K562 (cell line): ENCODE measurements at regions not wholly inside any gene's neighbourhood (a gene's known extent, or its start where the extent isn't known, plus 50 kb on each side); places are given as distances from the start of the nearest gene placed in this dataset.

Experiments
- ATAC-seq: fragments of 200-7000 bp; cut with Tn5 transposase; 3 replicates; pipeline ENCODE4 v1.9.1; 2020; ENCODE audit warnings: moderate library complexity
- BruUV-seq: library from RNA; stranded (reverse); fragments of 400-500 nt; replicated peaks from 2 replicates; lab custom pipeline; 2021; lab: Mats Ljungman, UMichigan
- CTCF ChIA-PET: fragments of 300-600 bp; formaldehyde crosslinking; extraction: SDS; loops from one replicate; lab custom pipeline; 2021; ENCODE audit warnings: low intra/inter-chr PET ratio; lab: Yijun Ruan, JAX
- POLR2A ChIA-PET: fragments of 300-600, 350-650 bp; sonication (Branson Sonifier 250); formaldehyde crosslinking; extraction: SDS; loops from one replicate; lab custom pipeline; 2021; ENCODE audit warnings: antibody characterized with exemption, inconsistent platforms; lab: Yijun Ruan, JAX
- DNase-seq, 4 experiments: peaks; one replicate each; pipeline versions ENCODE4 v3.0.0 to v3.0.0-alpha.2; 2011 to 2018; ENCODE audit warnings: low spot score in 3 of 4, mixed read lengths in 3 of 4; ENCODE audit errors: extremely low read depth in 1 of 4
- FAIRE-seq: peaks from 2 replicates; lab custom pipeline; 2011; peaks lifted over from hg19 to GRCh38; lab: Jason Lieb, UNC
- H2AFZ ChIP-seq: 2 replicates; pipeline ENCODE4 v1.6.0; 2011; ENCODE audit warnings: low read depth, low read length, control low read depth, inconsistent platforms
- H3K27ac ChIP-seq: fragments of 200-600 bp; 3 replicates; pipeline ENCODE4 v1.8.0; 2011; ENCODE audit warnings: low read depth, mild to moderate bottlenecking, control low read depth, inconsistent platforms, low read length, moderate library complexity, mixed read lengths; ENCODE audit errors: extremely low read depth
- H3K27me3 ChIP-seq, 2 experiments: fragments of 300-600 bp in 1 of 2; 2 replicates in 1 of 2; 3 replicates in 1 of 2; pipeline versions ENCODE4 v1.6.0 to v1.8.0; 2011; ENCODE audit warnings: inconsistent platforms in 2 of 2, low read length in 2 of 2, mild to moderate bottlenecking in 1 of 2, mixed read lengths in 1 of 2, moderate library complexity in 1 of 2; ENCODE audit not compliant: control insufficient read depth in 2 of 2, insufficient read depth in 2 of 2
- H3K36me3 ChIP-seq: fragments of 300-600 bp; 3 replicates; pipeline ENCODE4 v1.8.0; 2011; ENCODE audit warnings: mild to moderate bottlenecking, low read length, inconsistent platforms; ENCODE audit not compliant: control insufficient read depth, insufficient read depth
- H3K4me1 ChIP-seq, 2 experiments: fragments of 200-600 bp in 1 of 2; replicated peaks in 1 of 2; 2 replicates in 1 of 2; 3 replicates in 1 of 2; pipeline versions ENCODE4 v1.5.1 to v1.8.0; 2011; ENCODE audit warnings: inconsistent platforms in 2 of 2, low read length in 2 of 2, mild to moderate bottlenecking in 1 of 2, mixed read lengths in 1 of 2, moderate library complexity in 1 of 2; ENCODE audit not compliant: control insufficient read depth in 2 of 2, insufficient read depth in 2 of 2
- H3K4me2 ChIP-seq: 2 replicates; pipeline ENCODE4 v1.6.1; 2011; ENCODE audit warnings: low read length, control low read depth, inconsistent platforms, mixed read lengths; ENCODE audit not compliant: insufficient read depth
- H3K4me3 ChIP-seq: fragments of 200-600 bp; sonication (generic), shearing (Covaris generic); 2 replicates; pipeline ENCODE4 v1.5.1; 2016; ENCODE audit warnings: control low read depth, inconsistent platforms
- H3K79me2 ChIP-seq: fragments of 200-600 bp; 3 replicates; pipeline ENCODE4 v1.8.0; 2011; ENCODE audit warnings: low read length, inconsistent platforms; ENCODE audit not compliant: control insufficient read depth, insufficient read depth
- H3K9ac ChIP-seq, 2 experiments: 2 replicates each; pipeline versions ENCODE4 v1.6.0 to v1.6.1; 2011; ENCODE audit warnings: low read depth in 2 of 2, low read length in 2 of 2, control low read depth in 1 of 2, inconsistent platforms in 1 of 2, mild to moderate bottlenecking in 1 of 2, mixed read lengths in 1 of 2; ENCODE audit not compliant: insufficient read depth in 1 of 2
- H3K9me1 ChIP-seq: one replicate; pipeline ENCODE4 v1.6.0; 2011; ENCODE audit warnings: inconsistent platforms, mild to moderate bottlenecking, low read length, moderate library complexity; ENCODE audit not compliant: control insufficient read depth, insufficient read depth
- H3K9me3 ChIP-seq: replicated peaks from 2 replicates; pipeline ENCODE4 v1.5.1; 2011; ENCODE audit warnings: low read depth, low read length, inconsistent platforms; ENCODE audit not compliant: control insufficient read depth, insufficient read depth
- H4K20me1 ChIP-seq: replicated peaks from 2 replicates; pipeline ENCODE4 v1.6.1; 2011; ENCODE audit warnings: low read length, inconsistent platforms, mixed read lengths; ENCODE audit not compliant: control insufficient read depth, insufficient read depth
- BRD4 ChIP-seq: fragments of 200-600 bp; sonication (generic); IDR thresholded peaks from 2 replicates; pipeline ENCODE4 v1.6.1; 2017; ENCODE audit warnings: inconsistent platforms
- GTF2A2 ChIP-seq: IDR thresholded peaks from 2 replicates; pipeline ENCODE4 v1.6.1; 2016; ENCODE audit warnings: mild to moderate bottlenecking, missing genetic modification characterization, missing compliant biosample characterization
- SFPQ ChIP-seq: fragments of 200-400 bp; formaldehyde crosslinking; IDR thresholded peaks from 2 replicates; pipeline ENCODE4 v1.6.1; 2017; ENCODE audit warnings: mild to moderate bottlenecking, low read depth, low read length, moderate library complexity
- ZNF12 ChIP-seq: sonication (generic); formaldehyde crosslinking; IDR thresholded peaks from 2 replicates; pipeline ENCODE4 v1.4.0; 2020; ENCODE audit warnings: mild to moderate bottlenecking, missing genetic modification reagents
- ZNF124 ChIP-seq: sonication (generic); formaldehyde crosslinking; IDR thresholded peaks from 2 replicates; pipeline ENCODE4 v1.8.1; 2022; ENCODE audit warnings: missing genetic modification reagents
- ZNF407 ChIP-seq: fragments of 450-650 bp; IDR thresholded peaks from 2 replicates; pipeline ENCODE4 v1.6.1; 2016; ENCODE audit warnings: low read depth
- ZNF778 ChIP-seq: fragments of 450-650 bp; formaldehyde crosslinking; IDR thresholded peaks from 2 replicates; pipeline ENCODE4 v1.4.0; 2020; ENCODE audit warnings: mild to moderate bottlenecking, moderate library complexity
- WGBS: fragments of 100-300 bp; shearing (Covaris generic); methylation state at CpG from one replicate; pipeline ENCODE4 v1.1.6; 2016; ENCODE audit warnings: low coverage, mixed read lengths; ENCODE audit not compliant: insufficient coverage; ENCODE audit errors: missing lambda C conversion rate; 5-methylcytosine and 5-hydroxymethylcytosine counted together
- in situ Hi-C: fragments of 300-500 bp; cut with MboI; formaldehyde crosslinking; loops from 4 replicates; pipeline ENCODE4 v1.15.0; 2018; ENCODE audit warnings: inconsistent platforms, mixed read lengths
- intact Hi-C: fragments of 100-400 bp; cut with micrococcal nuclease; formaldehyde crosslinking; loops from 2 replicates; pipeline ENCODE4 v1.14.2; 2022
- TF ChIP-seq, protein P1 (sequence below): sonication (generic); formaldehyde crosslinking; IDR thresholded peaks from 2 replicates; pipeline ENCODE4 v1.8.0; 2023; ENCODE audit warnings: missing genetic modification reagents, mild to moderate bottlenecking, borderline replicate concordance

DNA sequence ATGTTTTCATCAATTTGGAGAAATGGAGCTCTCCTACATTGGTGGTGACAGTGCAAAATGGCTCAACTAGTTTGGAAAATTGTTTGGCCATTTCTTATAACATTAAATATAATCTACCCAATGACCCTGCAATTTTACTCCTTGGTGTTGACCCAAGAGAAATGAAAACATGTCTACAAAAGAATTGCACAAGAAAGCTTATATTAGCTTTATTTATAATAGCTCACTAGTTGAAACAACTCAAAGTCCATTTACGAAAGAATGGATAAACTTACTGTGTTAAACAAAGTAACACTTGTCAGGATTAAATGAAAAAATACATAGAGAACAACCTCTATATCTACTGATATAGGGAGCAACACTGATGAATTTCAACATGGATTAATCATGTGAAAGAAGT, 539.9 kb downstream of the DNAJB9 start:
- Histone ChIP-seq H3K4me1 (no peaks in the 10 kb centered on the region), H3K9me3 (no peaks in the 10 kb centered on the region), H3K27ac (no peak overlapping the region), H4K20me1 (no peaks in the 10 kb centered on the region), H3K79me2 (no peaks in the 10 kb centered on the region), H3K36me3 (no peaks in the 10 kb centered on the region), H3K27me3 (no peaks in the 10 kb centered on the region), H3K9me1 (no peaks in the 10 kb centered on the region), H2AFZ (no peak overlapping the region), H3K4me3 (no peak overlapping the region), H3K4me2 (no peak overlapping the region), H3K9ac (no peak overlapping the region)
- FAIRE-seq, result no peak
- 4% methylated on average over 1 of the region's 1 CpG for WGBS
- CTCF ChIA-PET, result no interaction called here
- POLR2A ChIA-PET, result no interaction called here
- in situ Hi-C loops (no loop called here), intact Hi-C loops (no loop called here)
- no peak for DNase-seq
- no TSS peak for BruUV-seq
- no peak for ATAC-seq
- TF ChIP-seq ZNF12 (CRISPR knock-in tag), result no peak
- no peak for TF ChIP-seq GTF2A2 (tag)
- TF ChIP-seq SFPQ, result no peak
- TF ChIP-seq ZNF407, result no peak
- TF ChIP-seq, protein P1, sequence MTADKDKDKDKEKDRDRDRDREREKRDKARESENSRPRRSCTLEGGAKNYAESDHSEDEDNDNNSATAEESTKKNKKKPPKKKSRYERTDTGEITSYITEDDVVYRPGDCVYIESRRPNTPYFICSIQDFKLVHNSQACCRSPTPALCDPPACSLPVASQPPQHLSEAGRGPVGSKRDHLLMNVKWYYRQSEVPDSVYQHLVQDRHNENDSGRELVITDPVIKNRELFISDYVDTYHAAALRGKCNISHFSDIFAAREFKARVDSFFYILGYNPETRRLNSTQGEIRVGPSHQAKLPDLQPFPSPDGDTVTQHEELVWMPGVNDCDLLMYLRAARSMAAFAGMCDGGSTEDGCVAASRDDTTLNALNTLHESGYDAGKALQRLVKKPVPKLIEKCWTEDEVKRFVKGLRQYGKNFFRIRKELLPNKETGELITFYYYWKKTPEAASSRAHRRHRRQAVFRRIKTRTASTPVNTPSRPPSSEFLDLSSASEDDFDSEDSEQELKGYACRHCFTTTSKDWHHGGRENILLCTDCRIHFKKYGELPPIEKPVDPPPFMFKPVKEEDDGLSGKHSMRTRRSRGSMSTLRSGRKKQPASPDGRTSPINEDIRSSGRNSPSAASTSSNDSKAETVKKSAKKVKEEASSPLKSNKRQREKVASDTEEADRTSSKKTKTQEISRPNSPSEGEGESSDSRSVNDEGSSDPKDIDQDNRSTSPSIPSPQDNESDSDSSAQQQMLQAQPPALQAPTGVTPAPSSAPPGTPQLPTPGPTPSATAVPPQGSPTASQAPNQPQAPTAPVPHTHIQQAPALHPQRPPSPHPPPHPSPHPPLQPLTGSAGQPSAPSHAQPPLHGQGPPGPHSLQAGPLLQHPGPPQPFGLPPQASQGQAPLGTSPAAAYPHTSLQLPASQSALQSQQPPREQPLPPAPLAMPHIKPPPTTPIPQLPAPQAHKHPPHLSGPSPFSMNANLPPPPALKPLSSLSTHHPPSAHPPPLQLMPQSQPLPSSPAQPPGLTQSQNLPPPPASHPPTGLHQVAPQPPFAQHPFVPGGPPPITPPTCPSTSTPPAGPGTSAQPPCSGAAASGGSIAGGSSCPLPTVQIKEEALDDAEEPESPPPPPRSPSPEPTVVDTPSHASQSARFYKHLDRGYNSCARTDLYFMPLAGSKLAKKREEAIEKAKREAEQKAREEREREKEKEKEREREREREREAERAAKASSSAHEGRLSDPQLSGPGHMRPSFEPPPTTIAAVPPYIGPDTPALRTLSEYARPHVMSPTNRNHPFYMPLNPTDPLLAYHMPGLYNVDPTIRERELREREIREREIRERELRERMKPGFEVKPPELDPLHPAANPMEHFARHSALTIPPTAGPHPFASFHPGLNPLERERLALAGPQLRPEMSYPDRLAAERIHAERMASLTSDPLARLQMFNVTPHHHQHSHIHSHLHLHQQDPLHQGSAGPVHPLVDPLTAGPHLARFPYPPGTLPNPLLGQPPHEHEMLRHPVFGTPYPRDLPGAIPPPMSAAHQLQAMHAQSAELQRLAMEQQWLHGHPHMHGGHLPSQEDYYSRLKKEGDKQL (CRISPR knock-in tag), result no peak
- no peak for TF ChIP-seq BRD4
- no peak for TF ChIP-seq ZNF778 (CRISPR knock-in tag)
- no peak for TF ChIP-seq ZNF124 (CRISPR knock-in tag)
